GM23338 (cell line): ENCODE measurements at regions not wholly inside any gene's neighbourhood (a gene's known extent, or its start where the extent isn't known, plus 50 kb on each side); places are given as distances from the start of the nearest gene placed in this dataset.

Source experiments
- ATAC-seq: fragments of 200-7000 bp; cut with Tn5 transposase; 3 replicates; pipeline ENCODE4 v1.9.1; 2020
- DNase-seq: peaks from one replicate; pipeline ENCODE4 v3.0.0-alpha.2; 2015; ENCODE audit warnings: low spot score
- H2AFZ ChIP-seq: fragments of 200-600 bp; sonication (generic); 2 replicates; pipeline ENCODE4 v1.8.0; 2016; ENCODE audit warnings: antibody characterized with exemption, mild to moderate bottlenecking, moderate library complexity
- H3F3A ChIP-seq: fragments of 200-600 bp; sonication (generic); replicated peaks from 2 replicates; pipeline ENCODE4 v1.8.0; 2017; ENCODE audit warnings: antibody characterized with exemption, mixed run types, low read depth
- H3K27ac ChIP-seq: fragments of 200-600 bp; sonication (generic); 2 replicates; pipeline ENCODE4 v1.6.1; 2016; ENCODE audit warnings: low read depth
- H3K27me3 ChIP-seq: fragments of 200-600 bp; sonication (generic); 2 replicates; pipeline ENCODE4 v1.8.0; 2016; ENCODE audit warnings: mild to moderate bottlenecking, mixed run types, moderate library complexity; ENCODE audit not compliant: insufficient read depth
- H3K36me3 ChIP-seq: fragments of 200-600 bp; sonication (generic); 2 replicates; pipeline ENCODE4 v1.8.0; 2016; ENCODE audit warnings: mild to moderate bottlenecking; ENCODE audit not compliant: insufficient read depth
- H3K4me1 ChIP-seq: fragments of 200-600 bp; sonication (generic); 2 replicates; pipeline ENCODE4 v1.8.0; 2016; ENCODE audit warnings: mild to moderate bottlenecking, moderate library complexity; ENCODE audit not compliant: insufficient read depth
- H3K4me2 ChIP-seq: fragments of 200-600 bp; sonication (generic); 2 replicates; pipeline ENCODE4 v1.7.1; 2017; ENCODE audit warnings: mixed run types
- H3K4me3 ChIP-seq: fragments of 200-600 bp; sonication (generic); 2 replicates; pipeline ENCODE4 v1.6.1; 2016; ENCODE audit warnings: mixed run types
- H3K79me2 ChIP-seq: fragments of 200-600 bp; sonication (generic); replicated peaks from 2 replicates; pipeline ENCODE4 v1.8.0; 2017; ENCODE audit warnings: mild to moderate bottlenecking; ENCODE audit not compliant: insufficient read depth
- H3K9me2 ChIP-seq: fragments of 200-600 bp; sonication (generic); 2 replicates; pipeline ENCODE4 v1.8.0; 2017; ENCODE audit not compliant: insufficient read depth
- H4K20me1 ChIP-seq: fragments of 200-600 bp; sonication (generic); replicated peaks from 2 replicates; pipeline ENCODE4 v1.8.0; 2017; ENCODE audit warnings: mild to moderate bottlenecking; ENCODE audit not compliant: insufficient read depth
- H3K27ac Mint-ChIP-seq: 2 replicates; pipeline ENCODE4 v1.8.0; 2020; ENCODE audit warnings: inconsistent platforms, mild to moderate bottlenecking, moderate library complexity, mixed read lengths
- H3K27me3 Mint-ChIP-seq: 3 replicates; pipeline ENCODE4 v1.8.0; 2022; ENCODE audit warnings: low read depth, mild to moderate bottlenecking, moderate library complexity, mixed read lengths, inconsistent platforms; ENCODE audit not compliant: insufficient read depth, poor library complexity
- H3K36me3 Mint-ChIP-seq: 3 replicates; pipeline ENCODE4 v1.8.0; 2021; ENCODE audit warnings: low read depth, mild to moderate bottlenecking, inconsistent platforms, moderate library complexity, mixed read lengths
- H3K4me1 Mint-ChIP-seq: 3 replicates; pipeline ENCODE4 v1.8.0; 2020; ENCODE audit warnings: mild to moderate bottlenecking, inconsistent platforms, mixed read lengths
- H3K4me3 Mint-ChIP-seq: 3 replicates; pipeline ENCODE4 v1.8.0; 2021; ENCODE audit warnings: moderate library complexity, mild to moderate bottlenecking, inconsistent platforms, mixed read lengths
- H3K9me3 Mint-ChIP-seq: 3 replicates; pipeline ENCODE4 v1.8.0; 2020; ENCODE audit warnings: moderate library complexity, mild to moderate bottlenecking, inconsistent platforms, mixed read lengths
- CREB1 ChIP-seq: fragments of 250-450 bp; sonication (Bioruptor Pico); IDR thresholded peaks from 2 replicates; pipeline ENCODE4 v1.5.0; 2020; ENCODE audit warnings: low read depth, mild to moderate bottlenecking, moderate library complexity
- CTCF ChIP-seq, 2 experiments: fragments of 200-600 bp in 1 of 2; sonication (generic) in 1 of 2; conservative IDR thresholded peaks; 2 replicates each; pipeline versions ENCODE4 v1.5.1 to v1.6.1; 2016 to 2017; ENCODE audit warnings: antibody characterized with exemption in 2 of 2, low read depth in 2 of 2, mild to moderate bottlenecking in 2 of 2, moderate library complexity in 1 of 2
- ETS1 ChIP-seq: IDR thresholded peaks from 2 replicates; pipeline ENCODE4 v1.6.1; 2016; ENCODE audit warnings: antibody characterized with exemption
- EZH2 ChIP-seq: fragments of 200-600 bp; sonication (generic); IDR thresholded peaks from one replicate; pipeline ENCODE4 v1.8.0; 2017; ENCODE audit warnings: antibody characterized with exemption, mild to moderate bottlenecking, low read depth; ENCODE audit not compliant: unreplicated experiment
- EZH2phosphoT487 ChIP-seq: fragments of 200-600 bp; sonication (generic); IDR thresholded peaks from one replicate; pipeline ENCODE4 v1.8.1; 2018; ENCODE audit warnings: antibody characterized with exemption; ENCODE audit not compliant: unreplicated experiment
- JUNB ChIP-seq: IDR thresholded peaks from one replicate; pipeline ENCODE4 v1.6.1; 2016; ENCODE audit warnings: antibody characterized with exemption; ENCODE audit not compliant: unreplicated experiment
- NANOG ChIP-seq: IDR thresholded peaks from 2 replicates; pipeline ENCODE4 v1.6.1; 2016; ENCODE audit warnings: antibody characterized with exemption, borderline replicate concordance
- POLR2AphosphoS5 ChIP-seq: IDR thresholded peaks from 2 replicates; pipeline ENCODE4 v1.6.1; 2016; ENCODE audit warnings: antibody characterized with exemption, low read depth
- REST ChIP-seq: IDR thresholded peaks from one replicate; pipeline ENCODE4 v1.6.1; 2018; ENCODE audit warnings: antibody characterized with exemption; ENCODE audit not compliant: unreplicated experiment
- STAT1 ChIP-seq: IDR thresholded peaks from one replicate; pipeline ENCODE4 v1.6.1; 2016; ENCODE audit warnings: antibody characterized with exemption; ENCODE audit not compliant: unreplicated experiment
- ZNF114 ChIP-seq: fragments of 250-450 bp; sonication (Bioruptor Pico); IDR thresholded peaks from 2 replicates; pipeline ENCODE4 v1.5.0; 2020; ENCODE audit warnings: mild to moderate bottlenecking, moderate library complexity
- ZNF331 ChIP-seq: fragments of 250-450 bp; sonication (Bioruptor Pico); IDR thresholded peaks from 2 replicates; pipeline ENCODE4 v1.5.0; 2020; ENCODE audit warnings: low read depth, mild to moderate bottlenecking, moderate library complexity
- ZNF462 ChIP-seq: fragments of 250-450 bp; sonication (Bioruptor Pico); IDR thresholded peaks from 2 replicates; pipeline ENCODE4 v1.5.0; 2020; ENCODE audit warnings: mild to moderate bottlenecking, moderate library complexity

GRCh38 chr13:50119591-50119990 is 104.3 kb downstream of the KCNRG start:
- Histone ChIP-seq H4K20me1 (peaks cover 22% of the 10 kb centered on the region), H3K4me1 (peaks cover 22% of the 10 kb centered on the region), H3K36me3 (no peaks in the 10 kb centered on the region), H3K27ac (no peak overlapping the region), H3F3A (peaks cover 21% of the 10 kb centered on the region), H2AFZ (no peak overlapping the region), H3K9me2 (no peaks in the 10 kb centered on the region), H3K79me2 (no peaks in the 10 kb centered on the region), H3K27me3 (peaks cover 46% of the 10 kb centered on the region), H3K4me2 (no peak overlapping the region), H3K4me3 (no peak overlapping the region)
- no peaks in the 10 kb centered on the region; the same call in 2 of the 3 replicates for H3K9me3 Mint-ChIP-seq
- TF ChIP-seq EZH2phosphoT487: no peak
- TF ChIP-seq ZNF114 (CRISPR knock-in tag): no peak
- TF ChIP-seq NANOG: no peak
- TF ChIP-seq ZNF331: no peak
- no peak for TF ChIP-seq REST
- no peak for TF ChIP-seq ETS1
- TF ChIP-seq STAT1: no peak
- no peak for TF ChIP-seq CTCF (conservative IDR thresholded peaks at IDR 0.05; ENCODE audit: low read depth in 2 of 2)
- TF ChIP-seq JUNB: no peak
- no peak for TF ChIP-seq ZNF462 (CRISPR knock-in tag)
- TF ChIP-seq EZH2: no peak
- no peak for TF ChIP-seq CREB1 (CRISPR knock-in tag)
- TF ChIP-seq POLR2AphosphoS5: no peak
- H3K4me1 Mint-ChIP-seq: peaks cover 23% of the 10 kb centered on the region
- peaks cover 32% of the 10 kb centered on the region for H3K27me3 Mint-ChIP-seq
- H3K27ac Mint-ChIP-seq: no peak overlapping the region
- DNase-seq: no peak
- H3K4me3 Mint-ChIP-seq: no peak overlapping the region
- ATAC-seq: no peak
- H3K36me3 Mint-ChIP-seq: no peaks in the 10 kb centered on the region
